IPS-20b (cell line): ENCODE measurements at regions not wholly inside any gene's neighbourhood (a gene's known extent, or its start where the extent isn't known, plus 50 kb on each side); places are given as distances from the start of the nearest gene placed in this dataset.

Experiments used
- H3K27ac ChIP-seq: one replicate; pipeline ENCODE4 v1.5.1; 2013; ENCODE audit warnings: low read length
- H3K27me3 ChIP-seq: 2 replicates; pipeline ENCODE4 v1.6.1; 2013; ENCODE audit warnings: mild to moderate bottlenecking, low read length, inconsistent platforms; ENCODE audit not compliant: insufficient read depth
- H3K36me3 ChIP-seq: 2 replicates; pipeline ENCODE4 v1.6.1; 2013; ENCODE audit warnings: low read depth, mild to moderate bottlenecking, inconsistent platforms, low read length, moderate library complexity; ENCODE audit not compliant: insufficient read depth
- H3K4me1 ChIP-seq: 2 replicates; pipeline ENCODE4 v1.6.1; 2013; ENCODE audit warnings: mild to moderate bottlenecking, control low read depth, inconsistent platforms, low read length, moderate library complexity; ENCODE audit not compliant: insufficient read depth
- H3K4me3 ChIP-seq: 2 replicates; pipeline ENCODE4 v1.5.1; 2013; ENCODE audit warnings: mild to moderate bottlenecking, low read length, inconsistent platforms
- H3K9ac ChIP-seq: 2 replicates; pipeline ENCODE4 v1.6.1; 2013; ENCODE audit warnings: low read depth, mild to moderate bottlenecking, inconsistent platforms, low read length, moderate library complexity
- H3K9me3 ChIP-seq: 2 replicates; pipeline ENCODE4 v1.6.1; 2013; ENCODE audit warnings: mild to moderate bottlenecking, low read depth, low read length, inconsistent platforms; ENCODE audit not compliant: insufficient read depth

- Histone ChIP-seq H3K4me1 (peaks cover 3% of the 10 kb centered on the region; the same call in 1 of the 2 replicates), H3K4me3 (no peak overlapping the region), H3K27ac (no peak overlapping the region), H3K36me3 (no peaks in the 10 kb centered on the region), H3K9me3 (no peaks in the 10 kb centered on the region), H3K27me3 (no peaks in the 10 kb centered on the region), H3K9ac (no peak overlapping the region)
Observed at GRCh38 chr6:122033564-122034181, 365.8 kb upstream of the HSF2 start.

GRCh38 chr6:122035173-122035572 is 364.3 kb upstream of the HSF2 start:
- H3K27ac ChIP-seq, result no peak overlapping the region
- H3K4me3 ChIP-seq, result no peak overlapping the region
- H3K27me3 ChIP-seq, result no peaks in the 10 kb centered on the region

GRCh38 chr6:122040261-122040660 is 359.2 kb upstream of the HSF2 start:
- Histone ChIP-seq H3K4me3 (no peak overlapping the region), H3K4me1 (no peaks in the 10 kb centered on the region), H3K36me3 (no peaks in the 10 kb centered on the region), H3K27ac (no peak overlapping the region), H3K9me3 (no peaks in the 10 kb centered on the region), H3K27me3 (no peaks in the 10 kb centered on the region), H3K9ac (no peak overlapping the region)

More at GRCh38 chr6:122035173-122035572, 364.3 kb upstream of the HSF2 start:
- H3K36me3 ChIP-seq, result no peaks in the 10 kb centered on the region
- H3K9ac ChIP-seq, result no peak overlapping the region
- H3K4me1 ChIP-seq, result peaks cover 3% of the 10 kb centered on the region; the same call in 1 of the 2 replicates
- H3K9me3 ChIP-seq, result no peaks in the 10 kb centered on the region

- no peak overlapping the region for H3K4me3 ChIP-seq
- no peaks in the 10 kb centered on the region for H3K4me1 ChIP-seq
- H3K9me3 ChIP-seq, result no peaks in the 10 kb centered on the region
- H3K27me3 ChIP-seq, result no peaks in the 10 kb centered on the region
- H3K36me3 ChIP-seq, result no peaks in the 10 kb centered on the region
- no peak overlapping the region for H3K27ac ChIP-seq
- no peak overlapping the region for H3K9ac ChIP-seq
Observed at GRCh38 chr6:122042380-122042779, 357.1 kb upstream of the HSF2 start.

GRCh38 chr6:122042960-122043735 is 356.3 kb upstream of the HSF2 start:
- H3K9me3 ChIP-seq, result no peaks in the 10 kb centered on the region
- no peaks in the 10 kb centered on the region for H3K4me1 ChIP-seq
- no peak overlapping the region for H3K4me3 ChIP-seq
- H3K27me3 ChIP-seq, result no peaks in the 10 kb centered on the region
- H3K27ac ChIP-seq, result no peak overlapping the region
- H3K36me3 ChIP-seq, result no peaks in the 10 kb centered on the region
- H3K9ac ChIP-seq, result no peak overlapping the region

- Histone ChIP-seq H3K4me1 (peaks cover 4% of the 10 kb centered on the region; the same call in 1 of the 2 replicates), H3K9ac (no peak overlapping the region), H3K4me3 (no peak overlapping the region), H3K27me3 (no peaks in the 10 kb centered on the region), H3K27ac (no peak overlapping the region), H3K36me3 (no peaks in the 10 kb centered on the region), H3K9me3 (no peaks in the 10 kb centered on the region)
Observed at GRCh38 chr6:122048570-122048969, 350.9 kb upstream of the HSF2 start.

- H3K27me3 ChIP-seq, result no peaks in the 10 kb centered on the region
- peaks cover 4% of the 10 kb centered on the region; the same call in 1 of the 2 replicates for H3K4me1 ChIP-seq
- no peaks in the 10 kb centered on the region for H3K36me3 ChIP-seq
- H3K9ac ChIP-seq, result no peak overlapping the region
- H3K27ac ChIP-seq, result no peak overlapping the region
- no peak overlapping the region for H3K4me3 ChIP-seq
- no peaks in the 10 kb centered on the region for H3K9me3 ChIP-seq
Observed at GRCh38 chr6:122049341-122049740, 350.1 kb upstream of the HSF2 start.

- Histone ChIP-seq H3K4me1 (peaks cover 4% of the 10 kb centered on the region; the same call in 1 of the 2 replicates), H3K27me3 (no peaks in the 10 kb centered on the region), H3K4me3 (no peak overlapping the region), H3K36me3 (no peaks in the 10 kb centered on the region), H3K27ac (no peak overlapping the region), H3K9ac (no peak overlapping the region), H3K9me3 (no peaks in the 10 kb centered on the region)
Observed at GRCh38 chr6:122050242-122050755, 349.2 kb upstream of the HSF2 start.

- Histone ChIP-seq H3K27me3 (no peaks in the 10 kb centered on the region), H3K27ac (no peak overlapping the region), H3K4me1 (peaks cover 4% of the 10 kb centered on the region; the same call in 1 of the 2 replicates), H3K9ac (no peak overlapping the region), H3K9me3 (no peaks in the 10 kb centered on the region), H3K36me3 (no peaks in the 10 kb centered on the region), H3K4me3 (no peak overlapping the region)
Observed at GRCh38 chr6:122052346-122052900, 347.0 kb upstream of the HSF2 start.

GRCh38 chr6:122059918-122060317 is 339.5 kb upstream of the HSF2 start:
- H3K27me3 ChIP-seq, result no peaks in the 10 kb centered on the region
- H3K4me3 ChIP-seq, result no peak overlapping the region
- H3K36me3 ChIP-seq, result no peaks in the 10 kb centered on the region
- H3K27ac ChIP-seq, result no peak overlapping the region
- peaks cover 11% of the 10 kb centered on the region; the same call in 1 of the 2 replicates for H3K4me1 ChIP-seq
- H3K9me3 ChIP-seq, result no peaks in the 10 kb centered on the region
- H3K9ac ChIP-seq, result no peak overlapping the region

GRCh38 chr6:122061855-122062254 is 337.6 kb upstream of the HSF2 start:
- no peaks in the 10 kb centered on the region for H3K27me3 ChIP-seq
- H3K36me3 ChIP-seq, result no peaks in the 10 kb centered on the region
- no peaks in the 10 kb centered on the region for H3K9me3 ChIP-seq
- no peak overlapping the region for H3K4me3 ChIP-seq
- H3K27ac ChIP-seq, result no peak overlapping the region
- no peak overlapping the region for H3K9ac ChIP-seq
- peaks cover 11% of the 10 kb centered on the region; the same call in 1 of the 2 replicates for H3K4me1 ChIP-seq
